Gastrocnemius medialis (tissue), 4 donors: ENCODE measurements at regions not wholly inside any gene's neighbourhood (a gene's known extent, or its start where the extent isn't known, plus 50 kb on each side); places are given as distances from the start of the nearest gene placed in this dataset.

ENCODE experiments used
- CTCF ChIP-seq, 5 experiments: fragments of 450-650 bp in 3 of 5; fragments of 200-600 bp in 2 of 5; sonication (generic) in 2 of 5; IDR thresholded peaks in 4 of 5; conservative IDR thresholded peaks in 1 of 5; 1 replicate in 4 of 5; 2 replicates in 1 of 5; pipeline ENCODE4 v1.5.1; 2016 to 2019; ENCODE audit warnings: antibody characterized with exemption in 5 of 5, mild to moderate bottlenecking in 3 of 5, moderate library complexity in 3 of 5
- POLR2A ChIP-seq, 2 donors: fragments of 450-650 bp; IDR thresholded peaks; one replicate each; pipeline ENCODE4 v1.6.1; 2017; ENCODE audit warnings: antibody characterized with exemption in 2 of 2, mild to moderate bottlenecking in 2 of 2, moderate library complexity in 2 of 2

GRCh38 chr5:60533789-60534188, 166.2 kb downstream of the DEPDC1B start:
- TF ChIP-seq CTCF (IDR thresholded peaks at IDR 0.05 in 4 of 5, conservative IDR thresholded peaks at IDR 0.05 in 1 of 5) (no peak), POLR2A (IDR thresholded peaks at IDR 0.05) (no peak)
